22Rv1 (cell line): ENCODE measurements at regions not wholly inside any gene's neighbourhood (a gene's known extent, or its start where the extent isn't known, plus 50 kb on each side); places are given as distances from the start of the nearest gene placed in this dataset.

Experiments used
- CTCF ChIP-seq: fragments of 450-650 bp; IDR thresholded peaks from 2 replicates; pipeline ENCODE4 v1.5.1; 2017; ENCODE audit warnings: mild to moderate bottlenecking
- ZFX ChIP-seq: fragments of 450-650 bp; IDR thresholded peaks from 2 replicates; pipeline ENCODE4 v1.6.1; 2017; ENCODE audit warnings: antibody characterized with exemption, borderline replicate concordance

DNA sequence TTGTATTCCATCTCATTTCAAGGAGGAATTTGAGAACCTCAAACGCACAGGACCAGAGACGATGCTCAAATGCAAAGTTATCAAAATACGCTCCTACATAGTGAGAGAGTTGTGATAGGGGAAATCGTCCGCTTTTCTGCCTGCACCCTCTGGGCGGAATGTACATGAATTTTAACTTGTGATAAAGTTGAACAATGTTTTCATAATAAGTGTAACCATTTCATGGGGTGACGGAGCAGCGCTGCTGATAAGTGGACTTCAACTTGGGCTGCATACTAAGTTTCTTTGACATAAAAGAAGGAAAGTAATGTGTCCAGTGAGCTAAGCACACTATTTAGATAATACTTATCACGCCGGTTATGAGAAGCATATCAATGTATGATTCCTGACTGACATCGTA, 497.5 kb upstream of the MGMT start:
- no peak for TF ChIP-seq CTCF
- TF ChIP-seq ZFX = no peak
